ENCODE measurements at regions not wholly inside any gene's neighbourhood (a gene's known extent, or its start where the extent isn't known, plus 50 kb on each side); places are given as distances from the start of the nearest gene placed in this dataset.

DNA sequence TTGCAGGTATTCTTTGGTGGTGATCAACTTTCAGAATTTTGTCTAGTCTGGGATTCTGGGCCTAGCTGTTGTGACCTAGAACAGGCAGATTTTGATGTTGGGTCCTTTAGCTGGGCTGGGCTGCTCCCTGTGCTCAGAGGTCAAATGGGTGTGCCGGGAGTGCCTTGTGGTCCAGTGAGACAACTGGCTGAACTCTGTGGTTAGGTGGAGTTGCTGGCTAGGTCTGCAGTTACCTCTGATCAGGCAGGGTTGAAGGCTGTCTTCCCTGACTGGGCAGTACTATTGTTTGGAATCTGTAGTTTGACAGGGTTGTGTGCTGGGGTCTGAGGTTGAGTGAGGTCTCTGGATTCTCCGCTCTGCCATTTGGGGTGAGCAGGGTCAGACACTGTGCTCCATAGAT is 599.3 kb downstream of the RAPGEF2 start (continued):
- TF ChIP-seq FOSL1 (IDR thresholded peaks at IDR 0.05; ENCODE audit: insufficient read depth, low read depth, low read length) (no peak), HDAC2 (IDR thresholded peaks at IDR 0.05; ENCODE audit: borderline replicate concordance in 1 of 2, low read depth in 2 of 2, low read length in 2 of 2) (no peak), CTBP2 (IDR thresholded peaks at IDR 0.05; ENCODE audit: borderline replicate concordance, insufficient read depth, insufficient read length, low read length) (no peak), RNF2 (IDR thresholded peaks at IDR 0.05; ENCODE audit: borderline replicate concordance, low read depth, low read length, missing control alignments, poor library complexity, severe bottlenecking) (no peak)
- TF ChIP-seq, protein P1, sequence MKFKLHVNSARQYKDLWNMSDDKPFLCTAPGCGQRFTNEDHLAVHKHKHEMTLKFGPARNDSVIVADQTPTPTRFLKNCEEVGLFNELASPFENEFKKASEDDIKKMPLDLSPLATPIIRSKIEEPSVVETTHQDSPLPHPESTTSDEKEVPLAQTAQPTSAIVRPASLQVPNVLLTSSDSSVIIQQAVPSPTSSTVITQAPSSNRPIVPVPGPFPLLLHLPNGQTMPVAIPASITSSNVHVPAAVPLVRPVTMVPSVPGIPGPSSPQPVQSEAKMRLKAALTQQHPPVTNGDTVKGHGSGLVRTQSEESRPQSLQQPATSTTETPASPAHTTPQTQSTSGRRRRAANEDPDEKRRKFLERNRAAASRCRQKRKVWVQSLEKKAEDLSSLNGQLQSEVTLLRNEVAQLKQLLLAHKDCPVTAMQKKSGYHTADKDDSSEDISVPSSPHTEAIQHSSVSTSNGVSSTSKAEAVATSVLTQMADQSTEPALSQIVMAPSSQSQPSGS (IDR thresholded peaks at IDR 0.05; ENCODE audit: low read length): no peak

All from H1 (cell line).